ENCODE measurements at regions not wholly inside any gene's neighbourhood (a gene's known extent, or its start where the extent isn't known, plus 50 kb on each side); places are given as distances from the start of the nearest gene placed in this dataset.

DNA sequence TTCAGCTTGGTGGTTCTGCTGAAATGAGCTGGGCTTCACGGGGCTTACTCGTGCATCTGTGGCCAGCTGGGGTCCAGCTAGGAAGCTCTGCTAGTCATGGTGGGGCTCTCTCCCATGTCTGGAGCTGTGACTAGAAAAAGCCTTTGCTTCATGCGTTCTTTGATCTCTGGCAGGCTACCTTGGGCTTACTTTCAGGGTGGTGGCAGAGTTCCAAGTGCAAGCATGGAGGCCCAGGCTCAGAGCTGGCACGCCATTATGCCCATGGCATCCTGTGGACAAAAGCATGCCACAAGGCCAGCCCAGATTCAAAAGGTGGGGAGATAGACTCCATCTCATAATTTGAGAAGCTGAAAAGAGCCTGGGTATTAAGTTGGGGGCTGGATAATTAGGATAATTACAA, 55.4 kb upstream of the GBA3 start:
- TF ChIP-seq, protein P1, sequence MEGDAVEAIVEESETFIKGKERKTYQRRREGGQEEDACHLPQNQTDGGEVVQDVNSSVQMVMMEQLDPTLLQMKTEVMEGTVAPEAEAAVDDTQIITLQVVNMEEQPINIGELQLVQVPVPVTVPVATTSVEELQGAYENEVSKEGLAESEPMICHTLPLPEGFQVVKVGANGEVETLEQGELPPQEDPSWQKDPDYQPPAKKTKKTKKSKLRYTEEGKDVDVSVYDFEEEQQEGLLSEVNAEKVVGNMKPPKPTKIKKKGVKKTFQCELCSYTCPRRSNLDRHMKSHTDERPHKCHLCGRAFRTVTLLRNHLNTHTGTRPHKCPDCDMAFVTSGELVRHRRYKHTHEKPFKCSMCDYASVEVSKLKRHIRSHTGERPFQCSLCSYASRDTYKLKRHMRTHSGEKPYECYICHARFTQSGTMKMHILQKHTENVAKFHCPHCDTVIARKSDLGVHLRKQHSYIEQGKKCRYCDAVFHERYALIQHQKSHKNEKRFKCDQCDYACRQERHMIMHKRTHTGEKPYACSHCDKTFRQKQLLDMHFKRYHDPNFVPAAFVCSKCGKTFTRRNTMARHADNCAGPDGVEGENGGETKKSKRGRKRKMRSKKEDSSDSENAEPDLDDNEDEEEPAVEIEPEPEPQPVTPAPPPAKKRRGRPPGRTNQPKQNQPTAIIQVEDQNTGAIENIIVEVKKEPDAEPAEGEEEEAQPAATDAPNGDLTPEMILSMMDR (IDR thresholded peaks at IDR 0.05) = no peak
- TF ChIP-seq POLR2A (IDR thresholded peaks at IDR 0.05) = no peak
- no peak for TF ChIP-seq POLR2AphosphoS5 (IDR thresholded peaks at IDR 0.05)

Measured in suprapubic skin (tissue), 4 donors.